Cardiac fibroblast (primary cell): ENCODE measurements at regions not wholly inside any gene's neighbourhood (a gene's known extent, or its start where the extent isn't known, plus 50 kb on each side); places are given as distances from the start of the nearest gene placed in this dataset.

Experiments used
- DNase-seq, 2 donors: peaks; one replicate each; pipeline versions ENCODE4 v3.0.0 to v3.0.0-alpha.2; 2010; ENCODE audit warnings: low read depth in 2 of 2
- H3K4me3 ChIP-seq, 2 donors: replicated peaks in 1 of 2; 1 replicate in 1 of 2; 2 replicates in 1 of 2; pipeline ENCODE4 v1.5.1; 2011; ENCODE audit warnings: low read depth in 2 of 2, low read length in 2 of 2, mild to moderate bottlenecking in 2 of 2, moderate library complexity in 1 of 2
- CTCF ChIP-seq: IDR thresholded peaks from one replicate; pipeline ENCODE4 v1.5.1; 2011; ENCODE audit warnings: low read depth, mild to moderate bottlenecking, low read length, inconsistent platforms

GRCh38 chr1:81585371-81585770 is 215.4 kb upstream of the ADGRL2 start:
- DNase-seq: peak in 1 of 2 donors; percentile 8
- no peak for TF ChIP-seq CTCF
- no peak overlapping the region for H3K4me3 ChIP-seq

GRCh38 chr1:81584398-81584797 is 216.3 kb upstream of the ADGRL2 start:
- TF ChIP-seq CTCF: no peak
- no peak overlapping the region for H3K4me3 ChIP-seq
- no peak for DNase-seq

- no peak overlapping the region for H3K4me3 ChIP-seq
- no peak for TF ChIP-seq CTCF
- no peak for DNase-seq
Observed at GRCh38 chr1:81583878-81584277, 216.9 kb upstream of the ADGRL2 start.

GRCh38 chr1:81582467-81582986 is 218.2 kb upstream of the ADGRL2 start:
- H3K4me3 ChIP-seq: no peak overlapping the region
- peak in 1 of 2 donors; percentile 40 for DNase-seq
- no peak for TF ChIP-seq CTCF

- TF ChIP-seq CTCF: no peak
- no peak overlapping the region for H3K4me3 ChIP-seq
- no peak for DNase-seq
Observed at GRCh38 chr1:81578867-81579266, 221.9 kb upstream of the ADGRL2 start.

- no peak for DNase-seq
- H3K4me3 ChIP-seq: no peak overlapping the region
- no peak for TF ChIP-seq CTCF
Observed at GRCh38 chr1:81577004-81577697, 223.6 kb upstream of the ADGRL2 start.

GRCh38 chr1:81574408-81574807 is 226.3 kb upstream of the ADGRL2 start:
- DNase-seq: no peak
- H3K4me3 ChIP-seq: no peak overlapping the region
- no peak for TF ChIP-seq CTCF
